IMR-90 (cell line): ENCODE measurements at regions not wholly inside any gene's neighbourhood (a gene's known extent, or its start where the extent isn't known, plus 50 kb on each side); places are given as distances from the start of the nearest gene placed in this dataset.

Experiments
- ATAC-seq: fragments of 200-7000 bp; cut with Tn5 transposase; 2 replicates; pipeline ENCODE4 v1.9.1; 2020; ENCODE audit warnings: low read depth, mild to moderate bottlenecking, moderate library complexity
- BruUV-seq: library from RNA; stranded (reverse); fragments of 400-500 nt; replicated peaks from 2 replicates; lab custom pipeline; 2021; lab: Mats Ljungman, UMichigan
- CTCF ChIA-PET: fragments of 300-600 bp; formaldehyde crosslinking; extraction: SDS; loops from one replicate; lab custom pipeline; 2021; ENCODE audit warnings: antibody characterized with exemption; lab: Yijun Ruan, JAX
- POLR2A ChIA-PET: fragments of 300-600 bp; sonication (Branson Sonifier 250); formaldehyde crosslinking; loops from one replicate; lab custom pipeline; 2022; ENCODE audit warnings: antibody characterized with exemption; ENCODE audit not compliant: unreplicated experiment; lab: Charles Lee
- DNase-seq: peaks from one replicate; pipeline ENCODE4 v3.0.0; 2013
- H2AFZ ChIP-seq: replicated peaks from 2 replicates; pipeline ENCODE3; 2013; ENCODE audit warnings: low read length, mild to moderate bottlenecking; ENCODE audit not compliant: poor library complexity
- H2AK5ac ChIP-seq: 2 replicates; pipeline ENCODE4 v1.6.1; 2013; ENCODE audit warnings: low read depth, low read length, inconsistent platforms
- H2AK9ac ChIP-seq: replicated peaks from 2 replicates; pipeline ENCODE3; 2013; ENCODE audit warnings: mild to moderate bottlenecking, low read depth, low read length, moderate library complexity; ENCODE audit not compliant: poor library complexity
- H2BK120ac ChIP-seq: 2 replicates; pipeline ENCODE4 v1.6.1; 2013; ENCODE audit warnings: low read depth, low read length, inconsistent platforms
- H2BK15ac ChIP-seq: 3 replicates; pipeline ENCODE4 v1.6.1; 2013; ENCODE audit warnings: low read depth, low read length, inconsistent platforms
- H2BK20ac ChIP-seq: 2 replicates; pipeline ENCODE4 v1.6.1; 2013; ENCODE audit warnings: low read depth, mild to moderate bottlenecking, inconsistent platforms, low read length, moderate library complexity
- H2BK5ac ChIP-seq: 2 replicates; pipeline ENCODE4 v1.6.1; 2013; ENCODE audit warnings: mild to moderate bottlenecking, low read depth, low read length, inconsistent platforms; ENCODE audit not compliant: poor library complexity, severe bottlenecking
- H3K14ac ChIP-seq: replicated peaks from 2 replicates; pipeline ENCODE4 v1.6.1; 2013; ENCODE audit warnings: low read depth, low read length, inconsistent platforms
- H3K18ac ChIP-seq: 2 replicates; pipeline ENCODE4 v1.6.1; 2013; ENCODE audit warnings: low read depth, low read length, control low read depth
- H3K23ac ChIP-seq: 2 replicates; pipeline ENCODE4 v1.6.1; 2013; ENCODE audit warnings: low read depth, low read length, inconsistent platforms
- H3K27ac ChIP-seq: 2 replicates; pipeline ENCODE4 v1.5.1; 2013; ENCODE audit warnings: mild to moderate bottlenecking, control low read depth, low read length; ENCODE audit not compliant: insufficient read depth
- H3K27me3 ChIP-seq: 2 replicates; pipeline ENCODE4 v1.6.1; 2013; ENCODE audit warnings: low read length; ENCODE audit not compliant: control insufficient read depth, insufficient read depth
- H3K36me3 ChIP-seq: 2 replicates; pipeline ENCODE4 v1.6.1; 2013; ENCODE audit warnings: low read length, mixed read lengths; ENCODE audit not compliant: control insufficient read depth, insufficient read depth
- H3K4ac ChIP-seq: 2 replicates; pipeline ENCODE4 v1.6.1; 2013; ENCODE audit warnings: low read depth, low read length, inconsistent platforms
- H3K4me1 ChIP-seq: 2 replicates; pipeline ENCODE4 v1.6.1; 2013; ENCODE audit warnings: low read length, mixed read lengths; ENCODE audit not compliant: control insufficient read depth, insufficient read depth
- H3K4me2 ChIP-seq: 2 replicates; pipeline ENCODE4 v1.6.1; 2013; ENCODE audit warnings: low read depth, mild to moderate bottlenecking, control low read depth, low read length, moderate library complexity
- H3K4me3 ChIP-seq: 2 replicates; pipeline ENCODE4 v1.5.1; 2013; ENCODE audit warnings: low read depth, mild to moderate bottlenecking, control low read depth, low read length, moderate library complexity; ENCODE audit not compliant: insufficient read depth
- H3K56ac ChIP-seq: 2 replicates; pipeline ENCODE4 v1.6.1; 2013; ENCODE audit warnings: low read length, inconsistent platforms; ENCODE audit not compliant: insufficient read depth; ENCODE audit errors: extremely low read depth
- H3K79me1 ChIP-seq, 2 experiments: 2 replicates each; pipeline ENCODE4 v1.6.1; 2013; ENCODE audit warnings: low read length in 2 of 2, inconsistent platforms in 1 of 2, low read depth in 1 of 2
- H3K9ac ChIP-seq: 2 replicates; pipeline ENCODE4 v1.6.1; 2013; ENCODE audit warnings: low read depth, low read length, control low read depth
- H3K9me1 ChIP-seq: 2 replicates; pipeline ENCODE4 v1.6.1; 2013; ENCODE audit warnings: low read length, inconsistent platforms; ENCODE audit not compliant: insufficient read depth
- H3K9me3 ChIP-seq: 2 replicates; pipeline ENCODE4 v1.6.1; 2013; ENCODE audit warnings: low read length; ENCODE audit not compliant: control insufficient read depth, insufficient read depth
- H4K20me1 ChIP-seq: 2 replicates; pipeline ENCODE4 v1.6.1; 2013; ENCODE audit warnings: low read length, inconsistent platforms; ENCODE audit not compliant: insufficient read depth
- H4K5ac ChIP-seq: 2 replicates; pipeline ENCODE4 v1.6.1; 2013; ENCODE audit warnings: mild to moderate bottlenecking, low read depth, low read length, control low read depth
- H4K8ac ChIP-seq, 2 experiments: 2 replicates each; pipeline ENCODE4 v1.6.1; 2013; ENCODE audit warnings: low read depth in 2 of 2, low read length in 2 of 2, control low read depth in 1 of 2, inconsistent platforms in 1 of 2
- H4K91ac ChIP-seq: 2 replicates; pipeline ENCODE4 v1.6.1; 2013; ENCODE audit warnings: low read depth, low read length, inconsistent platforms; ENCODE audit not compliant: insufficient read depth
- MAFK ChIP-seq: IDR thresholded peaks from 2 replicates; pipeline ENCODE4 v1.6.1; 2012; ENCODE audit warnings: low read depth, low read length, improper control_type of control experiment
- WGBS, 2 experiments: methylation state at CpG; one replicate each; pipeline versions ENCODE4 v1.1.5 to v1.1.7; 2013; ENCODE audit warnings: missing lambda C conversion rate in 2 of 2; ENCODE audit not compliant: insufficient read length in 1 of 2; ENCODE audit errors: extremely low coverage in 2 of 2; 5-methylcytosine and 5-hydroxymethylcytosine counted together
- dilution Hi-C: fragments of 300-500 bp; cut with HindIII; formaldehyde crosslinking; loops from one replicate; pipeline ENCODE4 v1.14.3; 2018; ENCODE audit warnings: low sequenced_read_pairs; ENCODE audit not compliant: unreplicated experiment
- in situ Hi-C: fragments of 300-500 bp; cut with MboI; formaldehyde crosslinking; loops from 3 replicates; pipeline ENCODE4 v1.14.3; 2019; ENCODE audit warnings: low sequenced_read_pairs, inconsistent platforms, mixed read lengths
- intact Hi-C: fragments of 100-400 bp; cut with micrococcal nuclease; formaldehyde crosslinking; loops from 2 replicates; pipeline ENCODE4 v1.10.0; 2022
- TF ChIP-seq, protein P1 (sequence below): fragments of 150-350 bp; IDR thresholded peaks from 2 replicates; pipeline ENCODE4 v1.6.1; 2017; ENCODE audit warnings: mild to moderate bottlenecking, antibody characterized with exemption, low read length, low read depth

GRCh38 chr6:105874835-105875626 is 211.1 kb upstream of the PRDM1 start:
- H3K4me2 ChIP-seq: no peak overlapping the region

More at GRCh38 chr6:105874835-105875626, 211.1 kb upstream of the PRDM1 start:
- BruUV-seq: no TSS peak
- Histone ChIP-seq H4K20me1 (no peaks in the 10 kb centered on the region), H3K27ac (no peak overlapping the region), H2AFZ (no peak overlapping the region), H3K14ac (no peak overlapping the region), H3K9me3 (no peaks in the 10 kb centered on the region), H3K4me3 (no peak overlapping the region), H4K8ac (no peak overlapping the region), H3K36me3 (no peaks in the 10 kb centered on the region), H3K4ac (no peak overlapping the region), H3K9me1 (no peaks in the 10 kb centered on the region), H3K4me1 (no peaks in the 10 kb centered on the region), H3K56ac (no peak overlapping the region), H2BK5ac (no peak overlapping the region), H2BK20ac (no peak overlapping the region), H2AK5ac (no peak overlapping the region), H3K9ac (no peak overlapping the region), H2BK120ac (no peak overlapping the region), H3K79me1 (no peaks in the 10 kb centered on the region), H2BK15ac (no peak overlapping the region), H4K91ac (no peak overlapping the region), H4K5ac (no peak overlapping the region), H3K27me3 (no peaks in the 10 kb centered on the region), H3K18ac (no peak overlapping the region), H2AK9ac (no peak overlapping the region), H3K23ac (no peak overlapping the region)
- TF ChIP-seq, protein P1, sequence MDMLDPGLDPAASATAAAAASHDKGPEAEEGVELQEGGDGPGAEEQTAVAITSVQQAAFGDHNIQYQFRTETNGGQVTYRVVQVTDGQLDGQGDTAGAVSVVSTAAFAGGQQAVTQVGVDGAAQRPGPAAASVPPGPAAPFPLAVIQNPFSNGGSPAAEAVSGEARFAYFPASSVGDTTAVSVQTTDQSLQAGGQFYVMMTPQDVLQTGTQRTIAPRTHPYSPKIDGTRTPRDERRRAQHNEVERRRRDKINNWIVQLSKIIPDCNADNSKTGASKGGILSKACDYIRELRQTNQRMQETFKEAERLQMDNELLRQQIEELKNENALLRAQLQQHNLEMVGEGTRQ: no peak
- TF ChIP-seq MAFK: peak; percentile 61
- ATAC-seq (no peak), DNase-seq (no peak)
- no CpG with 5 or more reads among the region's 8 CpGs for WGBS, 2 experiments
- dilution Hi-C loops: no loop called here
- ChIA-PET POLR2A (no interaction called here), CTCF (no interaction called here)
- intact Hi-C loops: no loop called here
- in situ Hi-C loops: no loop called here
